Gastroesophageal sphincter (tissue), 3 donors: ENCODE measurements at regions not wholly inside any gene's neighbourhood (a gene's known extent, or its start where the extent isn't known, plus 50 kb on each side); places are given as distances from the start of the nearest gene placed in this dataset.
"Not testable (repeated sequence)": the region's sequence is repeated elsewhere in the genome, so short reads cannot be mapped to it uniquely, and the experiment has no call there.

ENCODE experiments used
- EP300 ChIP-seq: sonication (generic); formaldehyde crosslinking; IDR thresholded peaks from one replicate; pipeline ENCODE4 v1.6.1; 2017; ENCODE audit warnings: antibody characterized with exemption, mild to moderate bottlenecking
- TF ChIP-seq, protein P1 (sequence below), 4 experiments: fragments of 200-600 bp in 2 of 4; fragments of 450-650 bp in 2 of 4; sonication (generic) in 1 of 4; IDR thresholded peaks; one replicate each; pipeline ENCODE4 v1.5.1; 2017 to 2019; ENCODE audit warnings: antibody characterized with exemption in 4 of 4, mild to moderate bottlenecking in 2 of 4, moderate library complexity in 2 of 4

DNA sequence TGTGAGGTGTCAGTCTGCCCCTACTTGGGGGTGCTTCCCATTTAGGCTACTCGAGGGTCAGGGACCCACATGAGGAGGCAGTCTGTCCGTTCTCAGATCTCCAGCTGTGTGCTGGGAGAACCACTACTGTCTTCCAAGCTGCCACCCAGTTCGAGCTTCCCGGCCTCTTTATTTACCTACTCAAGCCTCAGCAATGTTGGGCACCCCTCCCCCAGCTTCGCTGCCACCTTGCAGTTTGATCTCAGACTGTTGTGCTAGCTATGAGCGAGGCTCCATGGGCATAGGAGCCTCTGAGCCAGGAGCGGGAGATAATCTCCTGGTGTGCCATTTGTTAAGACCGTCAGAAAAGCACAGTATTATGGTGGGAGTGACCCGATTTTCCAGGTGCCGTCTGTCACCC, 682.4 kb downstream of the CD109 start:
- TF ChIP-seq, protein P1, sequence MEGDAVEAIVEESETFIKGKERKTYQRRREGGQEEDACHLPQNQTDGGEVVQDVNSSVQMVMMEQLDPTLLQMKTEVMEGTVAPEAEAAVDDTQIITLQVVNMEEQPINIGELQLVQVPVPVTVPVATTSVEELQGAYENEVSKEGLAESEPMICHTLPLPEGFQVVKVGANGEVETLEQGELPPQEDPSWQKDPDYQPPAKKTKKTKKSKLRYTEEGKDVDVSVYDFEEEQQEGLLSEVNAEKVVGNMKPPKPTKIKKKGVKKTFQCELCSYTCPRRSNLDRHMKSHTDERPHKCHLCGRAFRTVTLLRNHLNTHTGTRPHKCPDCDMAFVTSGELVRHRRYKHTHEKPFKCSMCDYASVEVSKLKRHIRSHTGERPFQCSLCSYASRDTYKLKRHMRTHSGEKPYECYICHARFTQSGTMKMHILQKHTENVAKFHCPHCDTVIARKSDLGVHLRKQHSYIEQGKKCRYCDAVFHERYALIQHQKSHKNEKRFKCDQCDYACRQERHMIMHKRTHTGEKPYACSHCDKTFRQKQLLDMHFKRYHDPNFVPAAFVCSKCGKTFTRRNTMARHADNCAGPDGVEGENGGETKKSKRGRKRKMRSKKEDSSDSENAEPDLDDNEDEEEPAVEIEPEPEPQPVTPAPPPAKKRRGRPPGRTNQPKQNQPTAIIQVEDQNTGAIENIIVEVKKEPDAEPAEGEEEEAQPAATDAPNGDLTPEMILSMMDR (IDR thresholded peaks at IDR 0.05): not testable (repeated sequence)
- TF ChIP-seq EP300: not testable (repeated sequence)
